Fibroblast of mammary gland (primary cell): ENCODE measurements at regions not wholly inside any gene's neighbourhood (a gene's known extent, or its start where the extent isn't known, plus 50 kb on each side); places are given as distances from the start of the nearest gene placed in this dataset.

ENCODE experiments used
- DNase-seq: peaks from one replicate; pipeline ENCODE4 v3.0.0-alpha.2; 2010; ENCODE audit warnings: low read depth
- H3K4me3 ChIP-seq: 2 replicates; pipeline ENCODE4 v1.5.1; 2011; ENCODE audit warnings: low read depth, mild to moderate bottlenecking, low read length, moderate library complexity; ENCODE audit not compliant: control insufficient read depth
- TF ChIP-seq, protein P1 (sequence below): conservative IDR thresholded peaks from 2 replicates; pipeline ENCODE4 v1.5.1; 2011; ENCODE audit warnings: low read depth, low read length, inconsistent platforms; ENCODE audit not compliant: control insufficient read depth, insufficient read depth

DNA sequence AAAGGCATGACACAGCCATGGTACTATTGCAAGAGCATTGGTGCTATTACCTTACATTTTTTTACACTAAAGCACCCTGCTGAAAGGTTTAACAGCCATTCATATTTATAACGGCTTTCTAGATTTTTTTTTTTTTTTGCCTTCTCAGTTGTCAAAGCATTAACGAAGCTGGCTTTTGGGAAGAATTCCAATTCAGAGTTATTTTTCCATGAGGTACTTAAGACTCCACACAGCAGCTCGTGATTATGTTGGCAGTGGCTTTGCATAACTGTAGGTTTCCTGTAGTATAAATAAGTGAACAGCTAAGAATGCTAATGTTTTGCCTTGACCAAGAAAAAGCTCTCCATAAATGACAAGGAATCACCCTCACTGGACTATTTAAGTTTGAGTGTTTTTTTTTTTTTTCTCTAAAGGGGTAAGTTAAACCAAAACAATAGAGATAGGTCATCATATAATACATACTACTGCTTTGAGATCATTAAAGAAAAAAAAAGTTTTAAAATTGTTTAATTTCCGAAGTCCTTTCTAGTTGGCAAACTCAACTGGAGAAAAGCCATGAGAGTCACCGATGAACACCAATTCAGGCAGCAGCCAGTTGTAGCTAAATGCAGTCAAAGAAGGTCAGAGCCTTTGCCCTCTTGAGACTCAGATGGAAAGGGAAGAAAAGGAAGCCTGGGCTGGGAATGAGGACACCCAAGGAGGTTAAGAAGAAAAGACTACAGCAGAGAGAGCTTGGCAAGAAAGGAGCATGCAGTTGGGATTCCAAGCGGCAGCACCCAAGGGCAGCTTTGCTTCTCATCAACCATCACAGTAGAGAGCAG is 187.4 kb upstream of the NCKAP5 start:
- TF ChIP-seq, protein P1, sequence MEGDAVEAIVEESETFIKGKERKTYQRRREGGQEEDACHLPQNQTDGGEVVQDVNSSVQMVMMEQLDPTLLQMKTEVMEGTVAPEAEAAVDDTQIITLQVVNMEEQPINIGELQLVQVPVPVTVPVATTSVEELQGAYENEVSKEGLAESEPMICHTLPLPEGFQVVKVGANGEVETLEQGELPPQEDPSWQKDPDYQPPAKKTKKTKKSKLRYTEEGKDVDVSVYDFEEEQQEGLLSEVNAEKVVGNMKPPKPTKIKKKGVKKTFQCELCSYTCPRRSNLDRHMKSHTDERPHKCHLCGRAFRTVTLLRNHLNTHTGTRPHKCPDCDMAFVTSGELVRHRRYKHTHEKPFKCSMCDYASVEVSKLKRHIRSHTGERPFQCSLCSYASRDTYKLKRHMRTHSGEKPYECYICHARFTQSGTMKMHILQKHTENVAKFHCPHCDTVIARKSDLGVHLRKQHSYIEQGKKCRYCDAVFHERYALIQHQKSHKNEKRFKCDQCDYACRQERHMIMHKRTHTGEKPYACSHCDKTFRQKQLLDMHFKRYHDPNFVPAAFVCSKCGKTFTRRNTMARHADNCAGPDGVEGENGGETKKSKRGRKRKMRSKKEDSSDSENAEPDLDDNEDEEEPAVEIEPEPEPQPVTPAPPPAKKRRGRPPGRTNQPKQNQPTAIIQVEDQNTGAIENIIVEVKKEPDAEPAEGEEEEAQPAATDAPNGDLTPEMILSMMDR: no peak
- no peak overlapping the region for H3K4me3 ChIP-seq
- DNase-seq: peak; percentile 38

DNA sequence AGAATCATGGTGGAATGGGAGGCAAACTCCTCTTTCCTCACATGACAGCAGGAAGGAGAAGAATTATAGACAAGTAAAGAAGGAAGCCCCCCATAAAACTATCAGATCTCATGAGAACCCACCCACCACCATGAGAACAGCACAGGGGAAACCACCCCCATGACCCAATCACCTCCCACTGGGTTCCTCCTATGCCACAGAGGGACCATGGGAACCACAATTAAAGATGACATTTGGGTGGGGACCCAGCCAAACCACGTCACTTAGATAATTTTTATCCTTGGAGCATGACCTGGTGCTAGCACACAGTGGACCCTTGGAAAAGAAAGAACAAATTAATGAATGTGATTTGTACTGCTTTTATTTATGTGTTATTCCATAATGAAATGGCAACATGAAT is 188.6 kb upstream of the NCKAP5 start:
- H3K4me3 ChIP-seq: no peak overlapping the region
- no peak for DNase-seq
- TF ChIP-seq, protein P1: no peak

DNA sequence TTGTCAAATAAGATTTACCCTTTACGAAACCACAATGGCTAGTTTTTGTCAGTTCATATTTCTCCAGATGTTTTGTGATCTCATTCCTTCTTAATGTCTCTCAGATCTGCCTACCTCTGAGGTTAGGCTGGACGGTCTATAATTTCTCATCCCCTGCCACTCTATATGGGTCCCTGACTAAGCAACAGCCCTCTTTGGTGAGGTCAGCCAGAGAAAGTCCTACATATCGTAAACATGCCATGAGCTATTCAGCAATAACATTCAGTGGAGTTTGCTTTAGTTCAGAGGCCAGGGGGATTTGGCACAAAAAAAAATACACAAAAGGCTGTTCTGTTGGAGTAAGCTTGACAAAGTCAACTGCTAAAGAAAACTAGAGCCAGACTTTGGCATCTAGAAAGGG is 192.1 kb upstream of the NCKAP5 start:
- TF ChIP-seq, protein P1: no peak
- peak; percentile 12 for DNase-seq
- no peak overlapping the region for H3K4me3 ChIP-seq

DNA sequence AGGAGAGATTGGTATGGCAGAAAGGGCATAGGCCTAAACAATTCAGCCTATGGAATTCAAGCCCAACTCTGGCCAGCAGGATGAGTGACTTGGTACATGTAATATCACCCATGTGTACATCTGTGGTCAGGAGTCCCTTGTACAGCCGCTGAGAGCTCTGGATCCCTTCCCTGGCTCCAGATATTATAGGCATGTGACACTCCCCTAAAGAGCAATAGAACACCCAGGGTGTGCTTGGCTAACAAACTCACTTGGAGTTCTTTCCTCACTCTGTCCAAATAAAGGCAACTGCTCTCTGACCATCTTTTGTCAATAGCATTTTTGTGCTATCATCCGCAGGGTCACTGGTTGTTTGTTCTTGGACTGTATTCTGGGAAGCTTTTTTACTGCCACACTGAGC is 197.4 kb upstream of the NCKAP5 start:
- no peak for DNase-seq
- TF ChIP-seq, protein P1: no peak
- H3K4me3 ChIP-seq: no peak overlapping the region

DNA sequence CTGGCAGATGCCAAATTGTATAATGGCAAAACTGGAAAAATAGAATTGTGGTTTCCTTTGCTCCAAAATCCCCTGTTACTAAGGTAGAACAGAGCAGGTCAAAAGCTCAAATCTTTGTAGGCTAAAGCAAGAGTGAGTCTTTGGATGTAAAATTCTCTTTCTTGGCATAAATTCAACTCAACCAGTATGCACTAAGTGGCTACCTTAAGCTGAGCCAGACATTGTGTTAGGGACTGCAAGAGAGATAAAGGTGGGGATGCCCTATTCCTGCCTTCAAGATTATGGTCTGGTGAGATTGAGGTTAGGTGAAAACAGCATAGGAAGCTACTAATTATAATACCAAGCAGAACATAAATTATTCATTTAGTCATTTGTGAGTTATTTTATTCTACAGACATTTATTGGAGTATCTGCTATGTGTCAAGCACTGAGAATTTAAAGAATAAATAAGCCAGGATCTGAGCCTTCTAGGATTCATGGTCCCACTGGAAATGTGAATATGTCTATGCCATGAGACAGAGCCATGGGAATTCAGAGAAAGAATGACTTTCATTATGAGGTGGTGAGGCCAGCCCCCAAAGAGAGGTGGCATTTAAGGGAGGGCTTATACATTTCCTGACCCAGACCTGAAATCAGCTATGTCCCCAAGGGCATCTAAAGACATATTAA is 198.0 kb upstream of the NCKAP5 start:
- no peak for DNase-seq
- TF ChIP-seq, protein P1: no peak
- no peak overlapping the region for H3K4me3 ChIP-seq

DNA sequence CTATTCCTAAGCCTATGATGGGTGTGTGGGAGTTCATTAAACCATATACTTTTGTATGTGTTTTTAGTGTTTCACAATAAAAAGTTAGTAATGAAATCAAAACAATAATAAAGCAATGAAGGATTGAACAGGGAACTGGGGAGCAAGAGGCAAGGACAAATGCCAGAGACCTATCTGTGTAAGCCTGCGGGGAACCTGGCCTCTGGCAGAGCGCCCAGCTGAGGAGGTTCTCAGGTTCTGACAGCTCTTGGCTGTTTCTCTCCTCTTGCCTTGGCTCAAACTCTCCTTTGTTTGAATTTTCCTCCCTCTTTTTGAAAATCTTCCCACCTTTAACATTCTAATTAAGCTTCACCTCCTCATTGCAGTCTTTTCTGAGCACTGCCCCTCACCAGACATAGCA is 200.0 kb upstream of the NCKAP5 start:
- H3K4me3 ChIP-seq: no peak overlapping the region
- TF ChIP-seq, protein P1: no peak
- no peak for DNase-seq
